Esophagus (tissue), 2 donors: ENCODE measurements at regions not wholly inside any gene's neighbourhood (a gene's known extent, or its start where the extent isn't known, plus 50 kb on each side); places are given as distances from the start of the nearest gene placed in this dataset.

ENCODE experiments used
- H3K27ac ChIP-seq, 2 donors: one replicate each; pipeline ENCODE4 v1.5.1; 2013; ENCODE audit warnings: low read depth in 2 of 2, mild to moderate bottlenecking in 2 of 2, inconsistent platforms in 1 of 2, low read length in 1 of 2, moderate library complexity in 1 of 2
- H3K27me3 ChIP-seq, 2 donors: one replicate each; pipeline ENCODE4 v1.6.1; 2013; ENCODE audit warnings: low read length in 2 of 2, control low read depth in 1 of 2, mild to moderate bottlenecking in 1 of 2; ENCODE audit not compliant: insufficient read depth in 2 of 2, control insufficient read depth in 1 of 2
- H3K36me3 ChIP-seq, 2 donors: one replicate each; pipeline ENCODE4 v1.6.1; 2013; ENCODE audit warnings: low read length in 1 of 2; ENCODE audit not compliant: control insufficient read depth in 2 of 2, insufficient read depth in 2 of 2
- H3K4me1 ChIP-seq, 2 donors: one replicate each; pipeline ENCODE4 v1.6.1; 2013; ENCODE audit warnings: low read length in 1 of 2; ENCODE audit not compliant: control insufficient read depth in 2 of 2, insufficient read depth in 2 of 2
- H3K4me3 ChIP-seq, 2 donors: one replicate each; pipeline ENCODE4 v1.5.1; 2013; ENCODE audit warnings: low read length in 2 of 2, mild to moderate bottlenecking in 2 of 2, low read depth in 1 of 2, moderate library complexity in 1 of 2
- H3K9me3 ChIP-seq, 2 donors: one replicate each; pipeline ENCODE4 v1.6.1; 2013; ENCODE audit warnings: mild to moderate bottlenecking in 2 of 2, low read depth in 1 of 2, low read length in 1 of 2, moderate library complexity in 1 of 2; ENCODE audit not compliant: control insufficient read depth in 2 of 2, insufficient read depth in 1 of 2
- WGBS, 2 donors: extraction: QIAGEN DNeasy Blood & Tissue Kit; methylation state at CpG; one replicate each; pipeline ENCODE4 v1.1.7; 2013; 5-methylcytosine and 5-hydroxymethylcytosine counted together
- donor health status: healthy with polysubstance abuse.
- donor health status: Bipolar disorder and iron deficiency.

GRCh38 chr12:27192118-27192802, 51.8 kb upstream of the STK38L start:
- H3K27me3 ChIP-seq = no peaks in the 10 kb centered on the region
- no peak overlapping the region for H3K4me3 ChIP-seq
- no peaks in the 10 kb centered on the region for H3K9me3 ChIP-seq
- peak overlapping the region in 1 of 2 donors; percentile 57 for H3K27ac ChIP-seq
- 88 to 91% methylated on average over 5 of the region's 5 CpGs for WGBS, 2 donors
- H3K36me3 ChIP-seq = no peaks in the 10 kb centered on the region
- no peaks in the 10 kb centered on the region for H3K4me1 ChIP-seq

DNA sequence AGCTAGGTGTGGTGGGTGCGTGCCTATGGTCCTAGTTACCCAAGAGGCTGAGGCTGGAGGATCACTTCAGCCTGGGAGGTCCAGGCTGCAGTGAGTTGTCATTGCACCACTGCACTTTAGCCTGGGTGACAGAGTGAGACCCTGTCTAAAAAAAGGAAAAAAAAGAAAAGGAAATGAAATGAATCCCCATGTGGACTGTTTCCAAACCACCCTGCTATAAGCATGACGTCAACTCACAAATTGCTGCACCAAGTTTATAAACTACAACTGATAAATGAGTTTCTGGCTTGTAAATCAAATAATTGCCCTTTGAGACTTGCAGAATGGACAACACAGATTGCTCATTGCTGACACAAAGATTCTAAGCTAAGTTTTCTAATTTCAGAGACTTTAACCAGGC, 51.0 kb upstream of the STK38L start:
- H3K27ac ChIP-seq = peak overlapping the region in 1 of 2 donors; percentile 21

DNA sequence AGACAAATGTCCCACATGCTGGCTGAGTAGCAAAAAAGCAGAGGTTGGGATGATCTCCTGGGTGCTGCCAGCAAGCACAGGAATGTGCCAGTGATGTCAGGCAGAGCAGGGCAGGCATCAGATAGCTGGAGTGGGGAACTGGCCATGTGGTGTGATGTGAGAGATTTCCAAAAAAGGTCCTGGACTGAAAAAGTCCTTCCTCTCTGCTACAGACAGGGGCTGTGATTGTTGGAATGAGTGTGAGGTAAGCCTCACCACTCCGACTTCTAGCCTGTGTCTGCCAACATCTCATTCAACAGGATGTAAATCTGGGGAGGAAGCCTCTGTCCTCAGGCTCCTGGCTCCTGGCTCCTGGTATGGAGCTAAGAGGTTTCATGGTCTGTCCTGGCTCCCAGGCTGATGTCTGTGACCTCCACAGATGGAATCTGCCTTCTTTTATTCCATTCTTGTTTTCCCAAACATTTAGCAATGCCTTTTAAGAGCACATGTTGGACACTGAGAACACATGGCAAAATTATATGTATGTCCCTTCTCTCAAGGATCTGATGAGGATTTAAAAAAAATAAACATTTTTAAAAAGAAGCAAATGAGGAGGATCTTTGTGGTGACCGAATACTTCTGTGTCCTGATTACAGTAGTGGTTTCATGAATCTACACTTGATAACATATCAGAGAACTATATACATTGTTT, 50.1 kb upstream of the STK38L start:
- Histone ChIP-seq H3K36me3 (no peaks in the 10 kb centered on the region), H3K27me3 (no peaks in the 10 kb centered on the region), H3K27ac (peak overlapping the region; percentile 17 to 57), H3K4me3 (no peak overlapping the region), H3K4me1 (no peaks in the 10 kb centered on the region), H3K9me3 (no peaks in the 10 kb centered on the region)
- WGBS, 2 donors = 64 to 67% methylated on average over 2 of the region's 2 CpGs

More for the DNA sequence above, 51.0 kb upstream of the STK38L start:
- no peak overlapping the region for H3K4me3 ChIP-seq
- H3K4me1 ChIP-seq = no peaks in the 10 kb centered on the region
- no peaks in the 10 kb centered on the region for H3K36me3 ChIP-seq
- H3K9me3 ChIP-seq = no peaks in the 10 kb centered on the region
- no peaks in the 10 kb centered on the region for H3K27me3 ChIP-seq
- 39 to 58% methylated on average over 2 of the region's 2 CpGs for WGBS, 2 donors
